ENCODE measurements at regions not wholly inside any gene's neighbourhood (a gene's known extent, or its start where the extent isn't known, plus 50 kb on each side); places are given as distances from the start of the nearest gene placed in this dataset.

DNA sequence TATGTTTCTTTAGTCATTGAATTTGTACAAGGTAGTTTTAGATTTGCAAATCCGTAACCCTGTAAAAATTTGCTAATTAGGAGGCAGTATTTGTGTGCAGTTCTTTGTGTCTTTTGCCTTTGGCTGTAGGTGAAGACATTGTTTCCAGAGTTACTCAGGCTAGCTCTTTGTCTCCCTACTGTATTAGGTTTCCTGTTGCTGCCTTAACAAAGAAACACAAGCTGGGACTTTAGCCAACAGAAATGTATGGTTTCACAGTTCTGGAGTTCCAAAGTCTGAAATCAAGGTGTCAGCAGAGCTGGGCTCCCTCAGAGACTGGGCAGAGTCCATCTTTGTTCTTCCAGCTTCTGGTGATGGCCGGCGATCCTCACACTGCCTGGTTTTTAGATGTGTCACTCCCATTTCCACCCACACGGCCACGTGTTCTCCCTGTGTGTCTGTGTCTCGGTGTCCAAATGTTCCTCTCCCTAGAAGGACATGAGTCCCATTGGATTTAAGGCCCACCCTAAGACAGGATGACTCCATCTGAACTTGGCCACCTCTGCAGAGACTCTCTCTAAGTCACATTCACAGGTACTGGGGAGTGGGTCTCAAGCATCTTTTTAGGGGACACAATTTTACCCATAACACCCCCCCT, 309.7 kb downstream of the GALR1 start:
- TF ChIP-seq EZH2 (IDR thresholded peaks at IDR 0.05; ENCODE audit: insufficient read depth, poor library complexity, severe bottlenecking) (no peak), EZH2phosphoT487 (IDR thresholded peaks at IDR 0.05; ENCODE audit: insufficient read depth, low read depth) (no peak)
